Erythroblast (primary cell): ENCODE measurements at regions not wholly inside any gene's neighbourhood (a gene's known extent, or its start where the extent isn't known, plus 50 kb on each side); places are given as distances from the start of the nearest gene placed in this dataset.

Experiments
- GATA1 ChIP-seq: IDR thresholded peaks from 2 replicates; pipeline ENCODE4 v1.6.1; 2011; ENCODE audit warnings: low read depth, mild to moderate bottlenecking, control low read depth, low read length, moderate library complexity
- POLR2A ChIP-seq: IDR thresholded peaks from 2 replicates; pipeline ENCODE4 v1.6.1; 2011; ENCODE audit warnings: mild to moderate bottlenecking, low read length

GRCh38 chr10:105769248-105770184 is 1128.4 kb downstream of the SORCS3 start:
- no peak for TF ChIP-seq POLR2A
- TF ChIP-seq GATA1 = no peak
